Retina (tissue), 1 donor: ENCODE measurements at regions not wholly inside any gene's neighbourhood (a gene's known extent, or its start where the extent isn't known, plus 50 kb on each side); places are given as distances from the start of the nearest gene placed in this dataset.

Experiments used
- DNase-seq: peaks from one replicate; pipeline ENCODE4 v3.0.0-alpha.2; 2016

- DNase-seq, result no peak
These were observed 59.8 kb upstream of the IRS2 start for GRCh38 chr13:109846185-109846584.

- no peak for DNase-seq
These were observed 58.0 kb upstream of the IRS2 start for GRCh38 chr13:109844396-109844795.

GRCh38 chr13:109843695-109844094 is 57.3 kb upstream of the IRS2 start:
- DNase-seq, result no peak

GRCh38 chr13:109842212-109842920 is 56.0 kb upstream of the IRS2 start:
- DNase-seq, result no peak

GRCh38 chr13:109840893-109841287 is 54.5 kb upstream of the IRS2 start:
- DNase-seq, result no peak

DNA sequence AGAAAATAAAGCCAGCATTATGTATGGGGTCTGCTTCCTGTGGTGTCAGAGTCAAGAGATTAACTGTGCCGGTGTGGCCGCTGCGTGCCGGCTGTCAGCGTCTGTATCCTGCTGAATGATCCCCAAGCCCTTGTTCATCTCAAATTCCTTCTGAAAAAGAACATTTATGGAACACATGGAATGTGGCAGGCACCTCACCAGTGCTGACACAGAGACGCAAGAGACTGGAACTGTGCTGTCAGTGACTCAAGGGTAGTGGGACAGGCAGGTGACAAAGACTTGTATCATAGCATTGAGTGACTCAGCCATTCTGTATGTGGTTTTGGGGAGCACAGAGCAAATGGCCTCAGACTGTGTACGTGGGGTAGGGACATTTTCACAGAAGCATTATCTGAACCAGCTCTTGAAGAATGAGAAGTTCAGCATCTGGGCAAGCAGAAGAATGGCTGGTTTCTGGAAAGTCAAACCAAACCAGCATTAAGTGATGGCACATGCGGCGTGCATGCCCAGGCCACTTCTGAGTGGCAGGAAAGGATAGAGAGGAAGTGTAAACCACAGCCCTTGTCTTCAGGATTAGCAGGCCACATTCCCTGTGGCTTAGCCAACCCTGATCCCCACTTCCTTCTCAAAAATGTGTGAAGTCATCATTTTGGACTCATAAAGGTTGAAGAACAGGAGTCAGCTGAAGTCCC is 54.0 kb upstream of the IRS2 start:
- no peak for DNase-seq

- DNase-seq, result no peak
These were observed 50.5 kb upstream of the IRS2 start for GRCh38 chr13:109836629-109837607.
